Fibroblast of skin of right biceps (primary cell): ENCODE measurements at regions not wholly inside any gene's neighbourhood (a gene's known extent, or its start where the extent isn't known, plus 50 kb on each side); places are given as distances from the start of the nearest gene placed in this dataset.
"Not testable (repeated sequence)": the region's sequence is repeated elsewhere in the genome, so short reads cannot be mapped to it uniquely, and the experiment has no call there.

ENCODE experiments used
- DNase-seq: peaks from one replicate; pipeline ENCODE4 v3.0.0-alpha.2; 2013

GRCh38 chr14:85333313-85333712, 196.6 kb upstream of the FLRT2 start:
- peak; percentile 70 for DNase-seq

DNA sequence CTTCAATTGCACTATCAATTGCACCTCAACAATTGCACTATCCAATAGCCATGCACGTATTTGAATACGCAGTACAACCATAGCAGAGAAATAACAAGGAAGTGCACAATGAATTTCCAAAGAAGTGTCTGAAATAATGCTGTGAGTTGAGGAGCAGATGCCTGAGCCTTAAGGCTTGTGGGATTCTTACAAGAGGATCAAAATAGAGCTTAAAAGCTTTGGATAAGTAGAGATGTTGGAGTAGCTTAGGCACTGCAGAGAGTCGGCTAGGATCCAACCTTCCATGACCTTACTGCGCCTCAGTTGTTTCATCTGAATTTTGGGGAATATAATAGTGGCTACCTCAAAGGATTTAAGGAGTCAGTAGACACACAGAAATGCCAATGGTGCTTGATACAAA, 196.1 kb upstream of the FLRT2 start:
- no peak for DNase-seq

- peak; percentile 5 for DNase-seq
These were observed 195.6 kb upstream of the FLRT2 start for GRCh38 chr14:85334316-85334715.

DNA sequence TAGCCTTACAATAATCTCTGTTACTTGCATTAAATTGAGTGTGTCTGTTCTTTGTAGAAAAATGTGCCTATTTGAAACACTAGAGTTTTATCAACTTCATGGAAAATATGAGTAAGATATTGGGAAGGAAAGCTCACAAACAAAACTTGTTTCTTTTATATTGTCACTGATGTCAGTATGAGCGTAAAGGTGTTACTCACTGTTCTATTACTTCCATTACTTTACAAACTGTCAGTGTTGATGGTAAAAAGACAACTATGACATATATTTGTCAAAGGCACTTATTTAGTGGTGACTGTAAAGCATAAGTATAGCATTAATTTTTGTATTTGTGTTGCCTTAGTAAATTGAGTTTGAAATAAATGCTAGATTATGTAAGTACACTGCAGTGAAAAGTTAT, 193.7 kb upstream of the FLRT2 start:
- no peak for DNase-seq

DNA sequence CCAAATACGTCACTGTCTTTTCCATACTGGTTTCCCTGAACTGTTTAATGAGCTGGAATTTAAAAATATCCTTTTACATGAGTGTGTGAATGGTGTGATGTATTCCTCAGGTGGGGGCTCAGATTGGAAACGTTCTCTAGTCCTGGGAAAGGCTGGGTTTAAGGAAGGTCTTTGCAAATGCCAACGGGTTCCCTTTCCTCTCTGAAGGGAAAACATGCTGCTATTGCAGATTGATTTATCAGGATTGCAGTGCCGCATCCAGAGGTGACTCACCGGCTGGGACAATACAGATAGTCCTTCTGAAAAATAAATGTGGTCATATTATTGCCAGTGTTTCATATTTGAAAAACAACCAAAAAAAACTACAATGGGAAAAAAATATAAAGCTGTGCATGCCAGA, 193.1 kb upstream of the FLRT2 start:
- DNase-seq, result peak; percentile 6

GRCh38 chr14:85338895-85339294, 191.0 kb upstream of the FLRT2 start:
- no peak for DNase-seq

DNA sequence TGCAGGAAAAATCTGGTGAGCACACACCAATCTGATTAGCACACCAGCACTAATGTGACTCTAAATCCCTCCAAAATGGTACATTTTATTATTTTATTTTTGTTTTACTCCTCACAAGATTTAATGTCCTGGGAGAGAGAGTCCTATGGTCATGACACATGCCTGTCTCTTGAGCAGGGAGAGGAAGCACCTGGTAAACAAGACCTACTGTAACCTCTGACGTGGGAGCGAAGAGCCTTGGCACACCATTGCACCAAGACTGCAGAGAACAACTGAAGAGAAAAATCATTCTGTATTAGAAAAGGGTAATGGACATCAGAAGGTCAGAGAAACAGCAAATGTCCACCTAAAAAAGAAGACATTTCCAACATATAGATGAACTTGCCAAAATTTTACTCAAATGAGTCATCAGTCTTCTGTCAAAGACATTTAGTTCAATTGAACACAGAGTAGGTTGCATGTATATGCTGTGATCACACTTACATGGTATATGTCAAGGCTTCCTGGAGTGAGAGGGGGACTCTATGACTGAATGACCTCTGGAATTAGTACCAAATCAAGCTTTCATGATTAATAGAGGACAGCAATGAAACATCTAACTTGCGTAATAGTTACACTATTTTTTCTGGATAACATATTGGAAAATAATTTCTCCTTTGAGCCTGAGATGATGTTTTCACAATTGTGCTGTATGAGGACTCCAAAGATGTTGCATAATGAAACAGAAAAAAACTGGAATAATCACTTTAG, 186.9 kb upstream of the FLRT2 start:
- peak; percentile 44 for DNase-seq

DNA sequence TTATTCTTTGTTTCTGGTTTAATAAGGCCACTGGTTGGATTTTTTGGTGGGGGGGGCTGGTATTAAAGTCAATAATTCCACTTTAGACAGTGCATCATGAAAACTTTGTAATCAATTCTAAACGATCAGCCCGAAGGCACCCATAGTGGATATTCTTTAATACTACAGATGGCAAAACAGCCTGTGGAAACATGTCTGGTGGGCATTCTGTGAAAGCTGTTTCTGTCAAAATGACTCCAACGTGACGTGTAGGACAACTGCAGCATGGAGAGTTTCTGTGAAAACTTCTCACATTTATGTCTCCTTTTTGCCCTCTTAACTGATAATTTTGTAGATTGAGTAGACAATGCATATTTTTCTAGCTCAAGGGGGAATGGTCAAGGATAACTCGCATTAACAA, 185.8 kb upstream of the FLRT2 start:
- DNase-seq, result no peak

- DNase-seq, result no peak
These were observed 184.9 kb upstream of the FLRT2 start for GRCh38 chr14:85344847-85345570.

DNA sequence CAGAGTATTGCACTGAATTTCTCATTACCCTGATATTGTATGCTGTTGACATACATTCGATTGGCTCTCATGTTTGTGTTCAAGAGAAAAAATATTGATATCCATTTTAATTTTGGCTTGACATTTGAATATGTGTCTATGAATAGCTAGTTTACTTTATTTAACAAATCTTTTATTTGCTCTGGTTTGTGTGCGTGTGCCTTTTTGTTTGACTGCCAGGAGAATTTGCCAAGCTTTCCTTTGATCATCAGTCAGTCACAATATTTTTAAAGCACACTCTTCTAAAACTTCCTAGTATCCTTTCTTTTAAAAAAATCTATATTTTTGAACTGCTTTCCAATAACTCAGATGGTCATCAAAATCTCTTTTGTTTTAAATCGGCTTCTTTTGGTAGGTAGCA, 179.3 kb upstream of the FLRT2 start:
- DNase-seq, result no peak

DNA sequence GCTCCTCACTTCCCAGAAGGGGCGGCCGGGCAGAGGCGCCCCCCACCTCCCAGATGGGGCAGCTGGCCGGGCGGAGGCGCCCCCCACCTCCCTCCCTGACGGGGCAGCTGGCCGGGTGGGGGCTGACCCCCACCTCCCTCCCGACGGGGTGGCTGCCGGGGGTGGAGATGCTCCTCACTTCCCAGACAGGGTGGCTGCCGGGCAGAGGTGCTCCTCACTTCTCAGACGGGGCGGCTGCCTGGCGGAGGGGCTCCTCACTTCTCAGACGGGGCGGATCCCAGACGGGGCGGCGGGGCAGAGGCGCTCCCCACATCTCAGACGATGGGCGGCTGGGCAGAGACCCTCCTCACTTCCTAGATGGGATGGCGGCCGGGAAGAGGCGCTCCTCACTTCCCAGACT, 177.4 kb upstream of the FLRT2 start:
- DNase-seq, result not testable (repeated sequence)

DNA sequence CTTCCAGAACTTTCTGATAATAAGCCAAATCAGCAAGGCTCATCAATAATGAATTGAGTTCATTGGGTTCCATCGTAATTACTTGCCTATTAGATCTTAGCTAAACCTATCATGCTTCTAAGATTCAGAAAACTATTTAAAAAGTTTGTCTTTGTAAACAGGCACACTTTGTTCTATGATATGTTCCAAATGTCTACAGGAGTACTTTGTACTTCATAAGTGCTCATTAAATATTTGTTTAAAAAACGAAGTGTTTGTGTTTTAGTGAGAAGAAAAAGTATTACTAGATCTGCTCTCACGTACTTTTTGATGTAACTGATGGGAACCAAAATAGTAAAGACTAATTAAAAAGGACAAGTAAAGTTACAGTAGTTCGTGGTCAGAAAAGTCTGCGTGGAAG, 172.8 kb upstream of the FLRT2 start:
- DNase-seq, result no peak

- no peak for DNase-seq
These were observed 171.7 kb upstream of the FLRT2 start for GRCh38 chr14:85358136-85358785.

DNA sequence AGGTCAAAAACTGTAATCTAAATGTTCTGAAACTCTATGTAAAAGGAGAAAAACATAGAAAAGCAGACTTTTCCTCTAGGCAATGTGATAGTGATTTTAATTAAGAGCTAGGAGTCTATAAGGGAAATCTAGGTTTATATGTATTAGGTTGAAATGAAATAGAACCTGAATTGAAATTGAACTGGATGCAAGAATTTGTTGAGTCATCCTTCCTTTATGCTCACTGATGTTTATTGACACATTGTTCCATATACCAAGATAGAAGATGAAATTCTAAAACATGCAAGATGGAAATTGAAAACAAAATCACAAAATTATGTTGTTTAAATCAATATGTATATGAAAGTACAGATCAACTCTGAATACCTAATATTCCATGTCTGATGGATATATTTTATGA, 170.4 kb upstream of the FLRT2 start:
- DNase-seq, result no peak

DNA sequence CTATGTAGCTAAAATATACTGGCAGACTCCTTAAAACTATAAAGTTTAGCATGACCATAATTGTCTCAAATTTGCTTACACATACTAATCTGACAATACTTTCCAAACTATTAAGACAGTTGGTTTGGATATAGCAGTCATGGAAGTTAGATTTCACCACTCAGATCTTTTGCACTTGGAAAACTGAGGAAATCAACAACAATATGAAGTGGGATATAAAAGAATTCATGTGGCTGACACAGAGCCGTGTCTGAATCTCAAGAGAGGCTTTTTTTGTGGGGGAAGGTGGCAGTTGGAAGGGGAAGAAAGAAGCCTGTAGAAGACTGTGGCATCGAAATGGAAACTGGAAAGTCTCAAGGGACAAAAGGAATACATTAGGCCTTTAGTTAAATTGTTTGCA, 166.6 kb upstream of the FLRT2 start:
- no peak for DNase-seq

DNA sequence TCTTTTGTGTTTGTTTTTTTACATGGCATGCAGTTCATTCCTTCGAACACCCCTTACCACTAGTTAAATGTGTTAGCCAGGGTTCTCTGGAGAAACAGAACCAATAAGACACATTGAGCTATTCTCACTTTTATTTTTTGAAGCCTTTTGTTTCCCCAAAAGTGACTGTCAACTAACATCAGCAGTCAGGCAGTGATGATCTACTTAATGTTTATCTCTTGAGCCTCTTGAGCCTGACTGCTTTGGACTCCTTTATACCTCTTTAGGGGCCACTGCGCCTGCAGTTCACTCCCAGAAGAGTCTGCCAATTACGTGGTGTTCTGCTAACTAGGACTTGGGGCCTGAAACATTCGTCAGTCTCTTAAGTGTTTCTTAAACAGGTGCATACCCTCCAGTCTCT, 163.7 kb upstream of the FLRT2 start:
- DNase-seq, result no peak

DNA sequence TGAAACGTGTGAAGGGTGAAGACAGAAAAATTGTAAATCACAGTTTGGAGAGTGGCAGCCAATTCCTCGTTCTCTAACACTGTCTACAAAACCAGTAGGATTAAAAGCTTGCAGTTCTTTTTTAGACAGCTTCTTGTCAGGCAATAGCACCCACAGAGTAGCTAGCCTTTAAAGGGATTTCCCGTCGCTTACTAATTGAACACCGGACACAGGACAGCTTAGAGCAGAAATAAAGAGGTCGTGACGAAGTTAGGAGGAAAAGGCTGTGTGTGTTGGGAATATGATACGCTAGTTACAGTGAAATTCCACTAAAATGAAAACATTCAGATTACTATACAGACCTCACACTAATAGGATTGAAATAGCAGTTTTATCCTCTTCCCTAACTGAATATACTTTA, 149.1 kb upstream of the FLRT2 start:
- peak; percentile 4 for DNase-seq

GRCh38 chr14:85382341-85382740, 147.6 kb upstream of the FLRT2 start:
- no peak for DNase-seq

DNA sequence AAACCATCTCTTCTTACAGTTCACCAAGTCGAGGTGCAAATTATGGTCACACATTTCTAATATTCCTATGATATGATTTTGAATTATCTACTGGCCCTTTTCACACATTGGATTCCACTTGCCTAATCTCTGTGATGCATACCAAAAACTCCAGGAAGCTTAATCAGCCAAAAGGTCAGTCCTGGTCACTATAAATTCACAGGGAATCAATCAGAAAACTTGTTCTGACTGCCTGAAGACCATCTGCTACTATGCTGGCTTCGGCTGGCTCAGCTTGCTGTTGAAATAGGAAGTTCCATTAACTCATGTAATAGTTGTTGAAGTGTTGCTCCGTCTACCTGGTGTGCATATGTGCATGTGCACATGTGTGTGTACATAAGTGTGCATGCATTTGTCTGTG, 142.8 kb upstream of the FLRT2 start:
- no peak for DNase-seq

GRCh38 chr14:85390236-85390635, 139.7 kb upstream of the FLRT2 start:
- DNase-seq, result no peak

DNA sequence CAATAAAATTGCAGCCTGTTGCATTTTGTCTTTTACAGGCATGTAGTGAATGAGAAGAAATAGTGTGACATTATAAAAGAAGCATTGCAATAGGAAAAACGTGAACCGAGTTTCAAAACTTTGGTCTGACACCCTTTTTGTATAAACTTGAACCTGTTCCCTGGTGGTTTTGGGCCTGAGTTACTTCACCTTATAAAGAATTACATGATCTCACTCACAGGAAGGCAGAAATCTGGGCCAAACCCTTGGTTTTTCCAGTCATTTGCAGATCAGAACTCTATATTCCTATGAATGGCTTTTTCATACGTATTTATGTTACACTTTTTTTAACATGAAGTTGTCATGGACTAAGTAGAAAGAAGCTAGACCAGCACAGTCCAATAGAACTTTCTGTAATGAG, 138.5 kb upstream of the FLRT2 start:
- DNase-seq, result no peak

DNA sequence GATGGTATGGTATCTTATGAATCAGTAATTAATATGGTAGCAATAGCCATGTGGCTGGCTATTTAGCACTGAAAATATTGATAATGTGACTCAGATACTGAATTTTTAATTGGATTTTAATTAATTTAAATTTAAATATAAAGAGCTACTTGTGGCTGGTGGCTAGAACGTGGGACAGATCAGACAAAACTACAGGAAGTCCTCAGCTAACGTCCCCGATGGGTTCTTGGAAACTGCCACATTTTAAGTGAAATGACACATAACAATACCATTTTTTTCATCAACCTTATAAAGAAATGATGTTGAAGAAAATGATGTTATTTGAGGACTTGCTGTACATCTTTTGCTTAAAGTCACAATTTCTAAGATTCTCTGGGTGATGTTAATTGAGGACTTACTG, 138.1 kb upstream of the FLRT2 start:
- DNase-seq, result no peak

- DNase-seq, result peak; percentile 61
These were observed 130.8 kb upstream of the FLRT2 start for GRCh38 chr14:85399186-85399585.

- no peak for DNase-seq
These were observed 129.3 kb upstream of the FLRT2 start for GRCh38 chr14:85400678-85401077.
